ENCODE measurements at regions not wholly inside any gene's neighbourhood (a gene's known extent, or its start where the extent isn't known, plus 50 kb on each side); places are given as distances from the start of the nearest gene placed in this dataset.
"Not testable (repeated sequence)": the region's sequence is repeated elsewhere in the genome, so short reads cannot be mapped to it uniquely, and the experiment has no call there.

DNA sequence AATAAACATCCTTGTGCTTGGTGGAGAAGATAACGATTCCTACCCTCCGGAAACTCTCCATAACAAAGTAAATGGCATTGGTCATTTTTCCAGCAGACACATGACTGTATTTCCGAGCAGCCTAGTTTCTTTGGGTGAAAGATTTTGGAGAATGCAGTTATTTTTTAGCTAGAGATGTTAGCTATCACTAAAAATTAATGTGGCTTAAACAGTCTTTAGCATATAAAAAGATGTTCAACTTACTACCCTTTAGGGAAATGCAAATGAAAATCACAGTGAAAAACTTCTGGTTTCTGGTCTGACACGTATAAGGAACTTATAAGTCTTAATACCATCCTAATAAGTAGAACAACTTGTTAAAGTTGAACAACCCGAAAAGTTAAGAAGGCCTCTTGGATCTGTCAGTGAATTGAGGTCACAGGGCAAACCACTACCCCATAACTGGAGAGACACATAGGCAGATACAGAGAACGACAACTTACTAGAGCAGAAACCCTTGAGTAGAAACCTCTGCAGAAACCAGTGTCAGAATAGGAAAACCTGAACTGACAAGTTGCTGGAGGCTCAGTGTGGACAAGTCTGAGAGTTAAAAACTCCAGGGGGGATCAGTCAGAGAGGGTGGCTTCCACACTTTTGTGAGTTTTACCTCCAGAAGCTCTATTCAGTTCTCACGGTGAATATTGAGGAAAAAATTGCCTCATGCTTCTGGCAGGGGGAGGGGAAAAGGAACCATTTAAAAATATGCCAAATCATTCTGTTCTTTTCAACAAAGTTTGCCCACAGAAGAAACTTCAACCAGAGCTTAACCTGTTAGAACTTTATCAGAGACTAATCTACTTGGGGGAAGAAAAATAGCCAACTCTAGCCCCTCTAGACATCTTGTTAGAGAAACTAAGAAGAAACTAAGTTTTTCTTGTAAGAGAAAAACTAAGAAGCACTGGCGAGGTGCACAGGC is 325.2 kb upstream of the RPS23 start:
- DNase-seq (ENCODE audit: low spot score) = no peak

DNA sequence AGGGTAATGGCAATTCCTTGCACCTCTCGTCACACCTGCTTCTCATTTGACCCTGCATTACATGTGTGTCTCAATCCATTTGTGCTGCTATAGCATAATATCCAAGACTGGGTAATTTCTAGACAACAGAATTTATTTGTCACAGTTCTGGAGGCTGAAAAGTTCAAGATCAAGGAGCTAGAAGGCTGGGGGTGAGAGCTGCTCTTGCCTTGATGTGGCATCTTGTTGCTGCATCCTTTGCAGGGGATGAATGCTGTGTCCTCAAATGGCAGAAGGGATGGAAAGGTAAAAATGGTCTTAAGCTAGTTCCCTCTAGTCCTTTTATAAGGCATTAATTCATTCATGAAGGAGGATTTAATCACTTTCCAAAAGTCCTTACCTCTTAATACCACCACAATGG is 323.7 kb upstream of the RPS23 start:
- no peak for DNase-seq (ENCODE audit: low spot score)

DNA sequence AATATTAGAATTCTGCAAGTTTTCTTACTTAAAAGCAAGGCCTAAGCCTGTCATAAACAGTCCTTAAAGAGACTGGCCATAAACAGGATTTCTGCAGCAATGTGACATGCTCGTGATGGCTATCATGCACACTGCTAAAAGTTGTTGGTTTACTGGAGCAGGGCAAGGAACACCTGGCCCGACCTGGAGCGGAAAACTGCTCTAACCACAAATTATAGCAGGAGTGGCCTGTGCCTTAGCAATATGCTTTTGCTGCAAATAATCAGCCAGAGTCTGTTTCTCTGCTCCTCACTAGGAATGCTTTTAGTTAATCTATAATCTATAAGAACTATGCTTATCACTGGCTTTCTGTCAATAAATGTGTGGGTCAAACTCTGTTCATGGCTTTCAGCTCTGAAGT is 322.9 kb upstream of the RPS23 start:
- DNase-seq (ENCODE audit: low spot score) = no peak

DNA sequence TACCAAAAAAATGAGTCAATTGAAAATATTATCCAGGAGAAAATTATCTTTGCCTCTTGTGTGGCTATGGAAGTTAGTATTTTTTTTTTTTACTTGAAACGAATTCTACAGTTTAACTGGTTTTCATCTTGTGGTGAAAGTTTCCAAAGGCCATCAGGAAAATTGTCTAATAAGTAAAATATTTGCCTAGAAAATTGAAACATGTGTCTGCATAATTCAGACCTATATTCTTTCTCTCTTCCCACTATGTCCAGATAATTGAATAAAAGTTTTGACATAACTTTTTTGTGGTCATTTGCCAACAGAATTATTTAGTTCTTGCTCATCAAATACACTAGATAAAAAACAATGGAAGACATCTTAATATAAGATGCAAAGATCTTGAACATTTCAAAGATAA is 321.5 kb upstream of the RPS23 start:
- DNase-seq (ENCODE audit: low spot score) = no peak

DNA sequence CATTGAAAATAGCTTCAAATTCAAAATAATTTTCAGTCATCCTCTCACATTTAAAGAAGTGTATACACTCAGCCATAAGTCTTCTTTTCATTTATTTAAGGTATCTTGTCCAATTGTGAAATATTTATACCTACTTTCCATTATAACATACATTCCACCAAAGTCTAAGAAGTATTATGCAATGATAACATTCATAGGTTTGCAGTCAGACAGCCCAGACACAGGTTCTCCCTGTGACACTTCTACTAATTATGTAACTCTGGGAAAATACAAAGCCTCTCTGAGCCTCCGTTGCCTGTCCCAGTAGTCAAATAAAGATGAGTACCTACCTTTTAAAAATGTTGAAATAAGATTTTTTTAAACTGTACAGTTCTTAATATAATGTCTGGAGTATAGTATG is 320.9 kb upstream of the RPS23 start:
- no peak for DNase-seq (ENCODE audit: low spot score)

DNA sequence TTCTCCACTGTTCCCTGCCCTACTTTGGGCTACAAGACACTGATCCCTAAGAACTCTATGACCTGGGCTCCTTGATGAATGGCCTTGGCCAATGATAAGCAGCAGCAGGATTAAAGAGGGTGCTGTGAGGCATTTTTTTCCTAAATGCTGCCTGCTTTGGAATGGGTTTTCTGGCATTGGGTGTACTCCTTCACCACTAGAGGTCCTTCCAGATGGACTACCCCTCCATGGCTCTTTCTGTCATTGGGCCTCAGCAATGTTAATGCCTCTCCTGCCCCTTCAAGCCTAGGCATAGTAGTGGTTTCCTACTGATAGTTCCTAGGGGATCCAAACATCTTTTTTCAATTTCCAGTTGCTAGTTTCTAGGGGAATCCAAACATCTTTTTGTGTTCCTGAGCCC is 319.3 kb upstream of the RPS23 start:
- DNase-seq (ENCODE audit: low spot score) = no peak

DNA sequence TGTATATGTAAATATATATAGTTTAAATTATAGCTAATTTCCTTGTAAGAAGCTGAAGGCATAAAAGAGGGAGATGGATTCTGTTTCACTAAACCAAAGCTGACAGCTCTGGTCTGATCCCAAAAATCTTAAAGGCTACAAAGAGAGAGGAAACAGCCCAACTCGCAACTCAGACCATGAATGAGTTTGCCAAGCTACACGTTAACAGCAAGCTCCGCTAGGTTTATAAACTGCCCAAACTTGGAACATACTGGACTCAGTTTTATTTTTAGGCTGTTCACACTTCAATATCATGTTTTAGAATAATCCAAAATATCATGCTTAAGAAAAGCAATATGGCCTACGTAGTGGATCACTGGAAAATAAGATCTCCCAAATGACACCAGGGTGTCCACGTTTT is 318.3 kb upstream of the RPS23 start:
- DNase-seq (ENCODE audit: low spot score) = no peak

DNA sequence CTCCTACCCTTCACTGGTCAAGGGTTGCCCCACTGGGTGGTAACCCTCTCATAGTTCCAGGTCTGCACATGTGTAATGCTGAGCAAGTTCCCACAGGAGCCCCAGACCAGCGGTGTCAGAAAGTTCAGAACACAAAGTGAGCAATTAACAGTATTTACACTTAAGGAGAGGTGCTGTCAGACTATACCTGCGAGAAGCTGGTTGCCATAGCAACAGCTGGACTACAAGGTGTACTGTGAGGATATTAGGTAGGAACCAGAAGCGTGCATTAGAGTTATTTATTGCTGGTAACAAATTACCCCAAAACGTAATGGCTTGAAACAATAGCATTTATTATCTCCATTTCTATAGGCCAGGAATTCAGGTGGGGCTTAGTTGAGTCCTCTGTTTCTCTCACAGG is 317.0 kb upstream of the RPS23 start:
- no peak for DNase-seq (ENCODE audit: low spot score)

DNA sequence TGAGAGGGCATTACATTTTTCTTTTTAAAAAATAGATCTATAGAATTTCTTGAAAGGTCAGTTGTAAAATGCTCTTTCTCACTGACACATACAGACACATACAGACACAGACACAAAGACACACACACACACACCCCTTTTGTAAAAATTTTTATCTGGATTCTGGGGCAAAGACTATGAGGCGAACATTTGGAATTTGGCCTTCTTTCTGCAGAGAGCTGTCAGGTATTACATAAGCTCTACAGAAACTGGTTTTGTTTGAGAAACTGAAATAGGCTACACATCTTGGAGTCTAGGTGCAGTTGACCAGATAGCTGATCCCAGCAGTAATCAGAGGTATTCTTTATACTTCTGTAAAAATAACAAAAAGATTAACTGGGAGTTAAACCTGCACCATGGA is 315.9 kb upstream of the RPS23 start:
- DNase-seq (ENCODE audit: low spot score) = no peak

DNA sequence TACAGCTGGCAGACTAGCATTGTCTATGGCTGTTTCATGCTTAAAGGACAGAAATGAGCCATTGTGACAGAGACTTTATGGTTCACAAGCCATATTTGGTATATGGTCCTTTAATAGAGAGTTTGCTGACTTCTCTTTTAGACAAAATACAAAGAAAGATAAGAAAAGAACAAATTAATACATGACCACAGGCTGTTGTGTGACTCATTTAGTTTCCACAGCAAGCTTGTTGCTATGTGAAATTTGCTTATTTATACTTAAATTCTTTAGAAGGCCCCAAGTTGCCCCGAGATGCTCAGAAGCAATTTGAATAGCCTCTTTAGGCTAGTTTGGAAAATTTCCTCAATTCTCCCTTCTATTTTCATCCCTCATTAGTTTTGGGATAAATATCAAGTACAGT is 315.3 kb upstream of the RPS23 start:
- no peak for DNase-seq (ENCODE audit: low spot score)

DNA sequence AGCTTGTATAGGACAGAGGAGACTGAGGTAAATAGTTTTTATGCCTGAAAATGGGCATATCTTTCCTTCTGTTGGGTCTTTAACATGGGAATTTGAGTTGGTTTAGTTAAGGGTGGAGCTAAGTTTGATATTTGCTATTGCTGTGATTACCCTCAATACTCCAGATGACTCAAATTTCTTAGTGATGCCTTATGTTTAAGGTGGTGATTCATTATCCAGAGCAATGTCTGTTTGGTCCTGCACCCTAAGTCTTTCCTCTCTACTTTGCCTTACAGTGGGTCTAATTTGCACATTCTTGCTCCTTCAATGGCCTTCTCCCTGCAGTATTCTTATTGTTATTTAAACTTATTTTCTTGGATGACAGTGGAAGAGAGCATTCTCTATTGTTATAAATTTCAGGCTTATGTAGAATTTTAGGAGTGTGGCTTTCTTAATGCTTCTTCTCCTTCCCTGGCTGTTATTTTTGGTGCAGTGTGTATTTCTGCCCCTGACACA is 312.9 kb upstream of the RPS23 start:
- no peak for DNase-seq (ENCODE audit: low spot score)

DNA sequence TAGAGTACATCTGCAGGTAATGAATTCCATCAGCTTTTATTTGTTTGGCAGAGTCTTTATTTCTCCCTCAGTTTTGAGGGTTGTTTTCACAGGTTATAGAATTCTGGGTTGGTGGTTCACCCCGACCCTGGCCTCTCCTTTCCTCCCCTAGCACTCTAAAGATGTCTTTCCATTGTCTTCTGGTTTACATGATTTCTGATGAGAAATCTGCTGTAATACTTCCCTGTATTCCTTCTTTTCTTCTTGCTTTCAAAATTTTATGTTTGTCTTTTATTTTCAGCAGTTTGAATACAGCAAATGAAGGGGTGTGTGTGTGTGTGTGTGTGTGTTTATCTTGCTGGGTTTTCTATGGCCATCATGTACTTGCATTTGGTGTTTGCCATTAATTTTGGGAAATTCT is 312.0 kb upstream of the RPS23 start:
- no peak for DNase-seq (ENCODE audit: low spot score)

DNA sequence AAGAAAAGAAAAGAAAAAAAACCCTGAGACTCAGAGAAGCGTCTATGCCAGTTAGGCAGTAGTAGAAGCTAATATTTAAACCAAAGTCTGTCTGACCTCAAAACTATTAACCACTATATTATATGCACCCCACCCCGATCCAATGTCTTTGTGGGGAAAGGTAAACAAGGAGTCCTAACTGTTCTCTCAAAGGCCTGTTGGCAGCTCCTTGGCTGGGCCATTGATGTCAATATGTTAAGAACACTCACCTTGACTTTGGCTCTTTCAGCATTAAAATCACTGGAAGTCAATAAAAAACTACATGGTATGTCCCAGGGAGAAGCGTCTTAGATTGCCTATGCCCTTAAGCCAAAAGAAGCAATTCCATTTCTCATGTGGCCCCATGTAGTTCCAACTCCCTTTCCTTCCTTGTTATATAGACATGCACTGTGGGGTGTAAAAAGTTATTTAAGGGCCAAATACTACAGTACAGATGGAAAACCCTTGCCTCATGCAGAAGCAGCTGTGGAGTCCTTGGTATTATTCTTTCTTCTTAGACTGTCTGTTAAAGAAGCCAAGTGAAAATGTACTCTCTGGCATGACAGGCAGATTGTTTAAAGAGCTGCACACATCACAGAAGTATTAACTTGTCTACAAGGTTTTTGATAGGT is 308.6 kb upstream of the RPS23 start:
- no peak for DNase-seq (ENCODE audit: low spot score)

DNA sequence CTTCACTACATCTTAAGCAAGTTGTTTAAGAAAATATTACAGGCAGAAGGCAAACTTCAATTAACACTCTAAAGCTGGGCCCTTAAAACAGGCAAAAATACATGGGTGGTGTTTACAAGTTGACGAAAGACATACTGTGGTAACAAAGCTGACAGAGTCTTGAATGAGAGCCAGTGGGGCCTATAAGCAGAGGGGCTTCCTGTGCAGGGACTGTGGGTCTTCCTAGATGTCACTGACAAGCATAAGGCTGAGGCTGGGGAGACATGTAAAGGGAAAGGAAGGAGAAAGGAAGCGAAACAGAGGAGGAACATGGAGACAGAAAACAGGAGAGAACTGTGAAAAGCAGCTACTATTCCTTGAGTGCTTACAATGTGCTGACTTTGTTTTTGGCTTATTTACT is 308.0 kb upstream of the RPS23 start:
- no peak for DNase-seq (ENCODE audit: low spot score)

DNA sequence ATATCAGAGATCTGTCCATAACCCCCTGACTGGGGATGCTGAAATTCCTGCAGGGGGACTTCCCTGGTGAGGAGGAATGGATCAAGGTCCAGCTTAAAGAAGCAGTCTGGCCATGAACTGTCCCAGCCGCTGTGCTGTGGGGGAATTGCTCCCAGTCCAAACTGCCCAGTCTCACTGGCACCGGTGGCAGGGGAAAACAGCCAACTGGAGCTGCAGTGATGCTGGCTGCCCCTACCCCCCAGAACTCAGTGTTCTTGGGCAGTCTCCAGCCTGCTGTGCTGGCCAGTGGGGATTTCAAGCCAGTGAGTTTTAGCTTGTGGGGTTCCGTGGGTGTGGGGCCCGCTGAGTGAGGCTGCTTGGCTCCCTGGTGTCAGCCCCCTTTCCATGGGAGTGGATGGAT is 306.5 kb upstream of the RPS23 start:
- DNase-seq (ENCODE audit: low spot score) = no peak

DNA sequence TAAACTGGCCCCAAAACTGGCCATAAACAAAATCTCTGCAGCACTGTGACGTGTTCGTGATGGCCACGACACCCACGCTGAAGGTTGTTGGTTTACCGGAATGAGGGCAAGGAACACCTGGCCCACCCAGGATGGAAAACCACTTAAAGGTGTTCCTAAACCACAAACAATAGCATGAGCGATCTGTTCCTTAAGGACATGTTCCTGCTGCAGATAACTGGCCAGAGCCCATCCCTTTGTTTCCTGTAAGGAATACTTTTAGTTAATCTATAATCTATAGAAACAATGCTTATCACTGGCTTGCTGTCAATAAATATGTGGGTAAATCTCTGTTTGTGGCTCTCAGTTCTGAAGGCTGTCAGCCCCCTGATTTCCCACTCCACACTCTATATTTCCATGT is 305.2 kb upstream of the RPS23 start:
- DNase-seq (ENCODE audit: low spot score) = not testable (repeated sequence)

DNA sequence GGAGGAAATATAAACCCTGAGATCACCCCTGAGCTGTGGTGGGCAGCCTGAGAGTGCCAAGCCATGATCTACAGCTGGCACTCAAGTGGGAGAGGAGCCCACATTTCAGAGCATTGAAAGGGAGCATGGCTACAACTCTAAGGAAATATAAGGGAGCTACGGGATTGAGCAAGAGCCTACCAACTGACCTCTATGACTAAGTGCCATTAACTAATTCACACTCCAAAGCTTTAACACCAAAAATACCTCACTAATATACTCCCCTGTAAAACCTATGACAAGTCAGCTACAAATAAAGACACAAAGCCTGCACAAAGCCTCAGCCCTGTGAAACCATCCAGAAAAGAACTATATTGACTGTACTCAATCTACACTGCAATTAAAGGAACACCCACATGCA is 286.8 kb upstream of the RPS23 start:
- DNase-seq (ENCODE audit: low spot score) = no peak

DNA sequence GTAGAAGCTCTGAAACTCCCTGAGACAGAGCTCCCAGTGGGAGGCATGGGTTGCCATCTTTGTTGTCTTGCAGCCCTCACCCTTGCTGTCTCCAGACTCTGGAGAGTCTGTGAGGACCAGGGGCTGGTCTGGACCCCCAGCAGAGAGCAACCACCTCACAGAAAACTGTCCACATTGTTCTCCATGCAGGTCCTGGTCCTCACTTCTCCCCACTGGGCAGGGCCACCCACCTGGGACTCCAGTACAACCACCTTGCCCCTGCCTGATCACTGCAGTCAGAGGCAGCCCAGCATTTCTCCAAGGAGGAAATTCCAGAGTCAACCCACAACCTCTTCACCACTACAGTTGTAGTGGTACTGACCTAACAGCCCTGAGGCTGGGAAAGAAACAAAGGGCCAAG is 285.6 kb upstream of the RPS23 start:
- DNase-seq (ENCODE audit: low spot score) = no peak

DNA sequence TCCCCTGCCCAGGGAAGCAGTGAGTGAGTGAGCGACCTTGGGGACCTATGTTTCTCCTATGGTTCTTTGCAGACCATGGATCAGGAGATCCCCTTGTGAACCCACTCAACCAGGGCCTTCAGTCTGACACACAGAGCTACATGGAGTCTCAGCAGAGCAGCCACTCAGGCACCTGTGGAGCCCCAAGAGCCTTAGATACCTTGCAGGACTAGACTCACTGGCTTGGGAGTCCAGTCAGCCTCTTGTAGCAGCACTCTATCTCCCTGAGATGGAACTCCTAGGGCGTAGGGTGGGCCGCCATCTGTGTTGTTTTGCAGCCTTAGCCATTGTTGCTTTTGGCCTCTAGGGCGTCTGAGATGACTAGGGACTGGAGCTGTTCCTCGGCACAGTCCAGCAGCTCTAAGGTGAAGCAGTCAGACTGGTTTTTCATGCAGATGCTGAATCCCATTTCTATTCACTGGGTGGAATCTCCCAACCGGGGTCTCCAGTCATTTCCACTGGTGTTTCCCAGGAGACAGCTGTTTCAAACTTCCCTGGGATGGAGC is 284.6 kb upstream of the RPS23 start:
- DNase-seq (ENCODE audit: low spot score) = no peak

DNA sequence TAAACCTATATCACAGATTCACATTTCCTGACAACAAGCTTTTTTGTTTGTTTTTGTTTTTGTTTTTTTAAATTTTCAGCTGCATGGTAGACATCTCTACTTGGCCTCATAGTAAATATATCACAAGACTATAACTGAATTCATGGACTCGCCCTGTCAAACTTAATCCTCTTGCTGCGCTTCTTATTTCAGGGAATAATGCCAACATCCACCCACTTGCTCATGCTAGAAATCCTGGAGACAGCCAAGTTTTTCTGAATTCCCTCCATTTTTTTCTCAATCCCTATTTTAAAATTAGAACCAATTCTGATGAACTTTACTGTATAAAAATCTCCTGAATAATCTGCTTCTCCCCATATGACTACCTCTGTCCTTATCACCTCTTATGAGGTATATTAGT is 283.6 kb upstream of the RPS23 start:
- no peak for DNase-seq (ENCODE audit: low spot score)

DNA sequence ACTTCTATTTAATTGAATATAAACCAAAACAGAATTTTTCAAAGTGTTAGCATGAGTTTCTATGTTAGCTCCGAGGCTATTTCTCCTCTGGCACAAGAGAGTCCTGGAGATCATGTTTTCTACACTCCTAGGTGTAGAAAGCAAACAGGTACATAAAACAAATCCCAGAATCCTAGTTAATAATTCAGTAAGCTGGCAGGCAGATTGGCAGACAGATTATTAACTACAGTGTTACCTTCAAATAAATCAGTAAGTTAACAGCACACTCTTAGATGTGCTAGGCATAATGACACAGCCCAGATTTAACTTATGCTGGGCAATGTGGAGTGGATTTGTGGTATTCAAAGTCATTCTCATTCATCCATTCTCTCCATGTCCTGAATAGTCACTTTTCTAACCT is 282.8 kb upstream of the RPS23 start:
- no peak for DNase-seq (ENCODE audit: low spot score)

DNA sequence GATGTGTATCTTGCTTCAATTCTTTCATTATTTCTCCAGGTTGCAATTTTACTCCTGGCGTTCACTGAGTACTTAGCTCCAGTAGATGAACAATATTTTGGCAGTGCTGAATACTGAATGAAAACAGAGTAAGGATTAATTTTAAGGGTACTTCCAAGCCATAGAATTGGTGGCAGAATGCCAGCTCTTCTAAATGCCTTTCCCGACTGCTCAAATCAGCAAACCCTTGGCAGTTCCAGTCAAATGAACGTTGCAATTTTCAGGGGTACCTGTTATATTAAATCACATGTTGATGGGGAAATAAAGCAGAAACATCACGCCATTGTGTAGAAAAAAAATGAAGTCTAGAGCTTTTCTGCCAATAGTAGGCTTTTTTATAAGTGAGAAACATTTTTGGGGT is 282.4 kb upstream of the RPS23 start:
- DNase-seq (ENCODE audit: low spot score) = no peak

DNA sequence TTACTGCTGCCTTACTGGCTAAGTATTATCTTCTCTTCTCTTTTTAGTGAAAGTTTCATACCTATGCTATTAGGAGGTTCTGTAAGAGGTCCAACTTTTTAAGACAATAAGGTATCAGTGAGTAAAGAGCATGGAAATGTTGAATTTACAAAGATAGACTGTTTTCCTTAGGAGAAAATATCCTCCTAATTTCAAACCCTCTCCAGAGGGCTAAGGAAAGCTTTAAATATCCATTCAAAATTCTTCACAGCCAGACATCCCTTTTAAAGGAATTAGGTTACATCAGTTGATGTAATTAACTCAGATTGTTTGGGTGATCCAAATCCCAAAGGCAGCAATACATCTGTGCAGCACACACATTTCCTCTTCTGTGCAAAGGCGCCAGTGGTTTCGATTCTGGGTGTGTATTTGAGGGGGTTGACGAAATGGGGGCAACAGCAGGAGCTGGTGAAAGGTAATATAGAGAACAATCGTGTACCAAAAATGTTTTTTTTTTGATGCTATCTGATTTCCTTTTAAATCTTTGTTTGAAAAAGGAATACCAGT is 273.8 kb upstream of the RPS23 start:
- no peak for DNase-seq (ENCODE audit: low spot score)

Data from CD4-positive, alpha-beta T cell treated with Interleukin-2 at 100 ng/mL for 4 hours (primary cell).